HUES64 (cell line): ENCODE measurements at regions not wholly inside any gene's neighbourhood (a gene's known extent, or its start where the extent isn't known, plus 50 kb on each side); places are given as distances from the start of the nearest gene placed in this dataset.
"Not testable (repeated sequence)": the region's sequence is repeated elsewhere in the genome, so short reads cannot be mapped to it uniquely, and the experiment has no call there.

ENCODE experiments used
- H3K27ac ChIP-seq: 2 replicates; pipeline ENCODE4 v1.7.0; 2013; ENCODE audit warnings: low read depth, low read length, inconsistent platforms
- H3K27me3 ChIP-seq: 2 replicates; pipeline ENCODE4 v1.6.1; 2013; ENCODE audit warnings: mild to moderate bottlenecking, low read length; ENCODE audit not compliant: insufficient read depth
- H3K36me3 ChIP-seq: 2 replicates; pipeline ENCODE4 v1.6.1; 2013; ENCODE audit warnings: mild to moderate bottlenecking, low read length; ENCODE audit not compliant: insufficient read depth
- H3K4me1 ChIP-seq: 2 replicates; pipeline ENCODE4 v1.6.1; 2013; ENCODE audit warnings: mild to moderate bottlenecking, low read length, moderate library complexity; ENCODE audit not compliant: insufficient read depth
- H3K4me3 ChIP-seq: 2 replicates; pipeline ENCODE4 v1.5.1; 2013; ENCODE audit warnings: mild to moderate bottlenecking, low read length, moderate library complexity
- H3K9ac ChIP-seq: 2 replicates; pipeline ENCODE4 v1.6.1; 2013; ENCODE audit warnings: mild to moderate bottlenecking, low read depth, low read length
- H3K9me3 ChIP-seq: 2 replicates; pipeline ENCODE4 v1.6.1; 2013; ENCODE audit warnings: low read depth, low read length; ENCODE audit not compliant: insufficient read depth
- WGBS: fragments of 150-250, 120-280 bp; methylation state at CpG from one replicate; pipeline ENCODE4 v1.1.7; 2013; ENCODE audit warnings: missing lambda C conversion rate; 5-methylcytosine and 5-hydroxymethylcytosine counted together

DNA sequence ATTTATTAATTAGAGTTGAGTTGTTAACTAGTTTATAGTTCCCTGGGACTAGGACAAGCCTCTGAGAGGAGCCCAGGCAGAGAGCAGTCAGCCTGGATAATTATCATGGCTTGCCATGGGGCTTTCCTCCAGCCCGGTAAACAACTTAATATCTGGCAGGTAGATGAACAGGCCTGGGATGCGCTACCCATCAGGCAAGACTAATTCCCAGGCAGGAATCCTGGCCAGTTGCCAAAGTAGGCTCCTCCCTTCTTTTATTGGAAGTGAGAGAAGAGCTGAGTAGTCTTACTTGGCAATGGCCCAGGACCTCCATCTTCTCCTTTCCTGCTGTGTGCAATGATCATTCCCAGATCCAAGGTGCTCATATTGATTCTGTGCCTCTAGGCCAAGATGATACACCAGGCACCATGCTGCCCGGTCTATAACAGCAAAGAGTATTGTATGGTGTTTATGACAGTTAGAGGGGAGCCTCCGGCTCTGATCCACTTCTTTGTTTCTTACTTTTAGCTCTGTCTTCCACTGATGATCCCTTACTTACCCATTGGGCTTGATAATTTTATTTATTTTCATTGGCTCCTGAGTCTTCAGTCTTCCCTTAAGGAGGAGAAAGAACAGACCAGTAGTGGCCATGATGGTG is 408.7 kb downstream of the REEP3 start:
- Histone ChIP-seq H3K27me3 (no peaks in the 10 kb centered on the region), H3K27ac (no peak overlapping the region), H3K4me3 (no peak overlapping the region), H3K4me1 (no peaks in the 10 kb centered on the region), H3K9me3 (no peaks in the 10 kb centered on the region), H3K36me3 (no peaks in the 10 kb centered on the region), H3K9ac (no peak overlapping the region)
- 84% methylated on average over 4 of the region's 4 CpGs for WGBS

DNA sequence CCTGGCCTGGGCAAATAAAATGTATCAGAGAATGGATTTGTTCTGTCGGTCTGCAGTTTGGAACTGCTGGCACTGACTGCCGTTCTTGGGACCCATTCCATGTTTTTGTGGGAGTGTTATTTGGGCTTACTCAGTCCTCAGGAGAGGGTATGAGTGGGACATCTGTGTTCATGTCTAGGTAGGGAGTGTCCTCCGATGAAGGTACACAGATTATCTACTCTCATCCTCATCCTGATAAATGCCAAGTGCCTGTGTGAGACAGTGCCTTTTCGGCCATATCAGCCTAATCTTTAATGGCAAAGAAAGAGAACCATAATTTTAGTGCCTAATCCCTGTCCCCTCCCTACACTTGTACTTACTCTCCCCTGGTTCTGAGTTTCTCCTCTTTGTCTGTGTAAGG is 409.4 kb downstream of the REEP3 start:
- H3K27ac ChIP-seq = no peak overlapping the region
- no peaks in the 10 kb centered on the region for H3K9me3 ChIP-seq
- no peaks in the 10 kb centered on the region for H3K27me3 ChIP-seq
- 98% methylated on average over 4 of the region's 4 CpGs for WGBS
- no peak overlapping the region for H3K9ac ChIP-seq
- no peaks in the 10 kb centered on the region for H3K36me3 ChIP-seq
- H3K4me1 ChIP-seq = no peaks in the 10 kb centered on the region
- H3K4me3 ChIP-seq = no peak overlapping the region

DNA sequence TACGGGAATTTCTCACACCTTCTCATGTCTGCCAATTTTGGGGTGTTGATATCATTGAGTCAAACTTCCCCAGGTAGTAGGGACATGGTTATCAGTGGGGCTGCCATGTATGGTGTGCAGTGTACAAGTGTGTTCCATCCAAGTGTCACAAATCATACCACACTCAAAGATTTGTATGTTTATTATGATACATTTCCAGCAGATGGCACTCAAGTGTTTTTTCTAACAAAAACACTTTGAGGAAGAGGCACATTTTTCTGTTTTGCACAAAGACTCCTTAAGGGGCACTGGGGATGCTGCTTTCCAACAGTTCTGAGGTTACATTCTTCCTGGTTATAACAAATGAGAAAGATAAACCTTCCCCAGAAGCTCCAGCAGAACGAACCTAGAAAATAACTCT is 414.5 kb downstream of the REEP3 start:
- Histone ChIP-seq H3K4me1 (peaks cover 12% of the 10 kb centered on the region), H3K27me3 (no peaks in the 10 kb centered on the region), H3K9ac (no peak overlapping the region), H3K27ac (no peak overlapping the region), H3K4me3 (no peak overlapping the region), H3K36me3 (no peaks in the 10 kb centered on the region), H3K9me3 (no peaks in the 10 kb centered on the region)
- 93% methylated on average over 2 of the region's 2 CpGs for WGBS

DNA sequence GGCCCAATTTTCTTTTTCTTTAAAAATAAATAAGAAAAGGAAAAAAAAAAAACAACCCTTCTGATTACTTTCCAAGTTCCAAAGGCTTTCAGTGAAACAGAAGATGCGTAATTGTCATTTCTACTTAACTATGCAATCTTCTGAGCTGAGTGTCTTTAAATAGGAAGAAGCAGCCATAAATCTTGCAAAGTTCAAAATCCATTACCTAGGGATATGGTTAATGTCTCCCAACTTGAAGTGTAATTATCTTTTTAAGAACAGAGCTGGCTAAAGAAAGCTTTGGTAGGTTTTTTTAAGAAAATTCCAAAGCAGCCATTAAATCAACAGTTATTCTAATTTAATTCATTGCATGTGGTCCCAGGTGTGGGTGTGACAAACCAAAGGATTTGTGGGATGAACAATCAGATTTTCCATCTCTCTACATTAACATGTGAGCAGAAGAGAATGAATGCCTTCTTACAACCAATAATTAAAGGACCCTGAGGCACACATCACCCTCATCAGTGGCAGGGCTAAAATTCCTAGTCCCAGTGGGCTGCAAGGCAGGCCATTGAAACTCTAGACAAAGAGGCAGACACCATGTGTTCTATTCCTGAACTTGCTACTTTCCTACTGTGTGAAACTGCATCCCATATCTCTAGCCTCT is 419.2 kb downstream of the REEP3 start:
- Histone ChIP-seq H3K27ac (no peak overlapping the region), H3K9me3 (no peaks in the 10 kb centered on the region), H3K27me3 (no peaks in the 10 kb centered on the region), H3K4me1 (peaks cover 13% of the 10 kb centered on the region), H3K36me3 (no peaks in the 10 kb centered on the region), H3K4me3 (no peak overlapping the region), H3K9ac (no peak overlapping the region)
- 88% methylated on average over 1 of the region's 1 CpG for WGBS

DNA sequence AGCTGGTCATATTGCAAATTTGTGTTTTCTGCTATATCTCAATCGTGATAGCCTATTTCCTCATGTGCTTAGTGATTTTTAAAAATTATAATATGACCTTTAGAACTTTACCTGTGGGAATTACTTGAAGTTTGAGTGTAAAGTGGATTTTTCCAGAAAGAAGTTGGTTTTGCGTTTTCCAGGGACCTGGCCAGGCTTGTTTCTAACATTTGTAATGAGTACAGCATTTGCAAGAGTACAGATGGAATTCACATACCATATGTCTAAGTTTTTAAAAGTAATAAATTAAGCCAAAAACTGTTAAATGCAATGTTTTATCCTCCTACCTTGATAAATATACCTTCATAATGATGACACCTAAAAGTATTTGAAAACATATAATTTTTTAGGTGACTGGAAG is 443.2 kb downstream of the REEP3 start:
- no peak overlapping the region for H3K27ac ChIP-seq
- no peaks in the 10 kb centered on the region for H3K4me1 ChIP-seq
- H3K4me3 ChIP-seq = no peak overlapping the region
- WGBS = 82% methylated on average over 2 of the region's 2 CpGs
- H3K9ac ChIP-seq = no peak overlapping the region
- no peaks in the 10 kb centered on the region for H3K9me3 ChIP-seq
- H3K27me3 ChIP-seq = no peaks in the 10 kb centered on the region
- H3K36me3 ChIP-seq = no peaks in the 10 kb centered on the region

DNA sequence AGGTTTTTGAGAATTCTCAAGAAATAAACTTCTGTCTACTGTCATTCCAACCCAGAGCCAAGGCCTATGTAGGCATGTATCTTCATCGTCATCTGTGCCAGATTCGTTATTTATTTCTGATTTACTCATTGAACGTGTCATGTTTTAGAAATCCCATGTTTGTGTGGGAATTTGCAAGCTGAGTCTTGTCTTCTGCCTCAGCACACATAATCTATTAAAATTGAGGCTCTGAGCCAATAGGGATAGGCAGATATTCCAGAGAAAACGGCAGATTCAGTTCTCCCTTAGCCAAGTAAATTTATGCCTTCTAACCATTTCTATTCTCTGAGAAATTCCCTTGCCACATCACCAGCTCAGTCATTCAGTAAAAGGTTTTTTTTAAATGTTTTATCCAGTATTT is 444.6 kb downstream of the REEP3 start:
- WGBS = 89% methylated on average over 4 of the region's 4 CpGs
- Histone ChIP-seq H3K4me1 (no peaks in the 10 kb centered on the region), H3K9ac (no peak overlapping the region), H3K4me3 (no peak overlapping the region), H3K36me3 (no peaks in the 10 kb centered on the region), H3K9me3 (no peaks in the 10 kb centered on the region), H3K27me3 (no peaks in the 10 kb centered on the region), H3K27ac (no peak overlapping the region)

DNA sequence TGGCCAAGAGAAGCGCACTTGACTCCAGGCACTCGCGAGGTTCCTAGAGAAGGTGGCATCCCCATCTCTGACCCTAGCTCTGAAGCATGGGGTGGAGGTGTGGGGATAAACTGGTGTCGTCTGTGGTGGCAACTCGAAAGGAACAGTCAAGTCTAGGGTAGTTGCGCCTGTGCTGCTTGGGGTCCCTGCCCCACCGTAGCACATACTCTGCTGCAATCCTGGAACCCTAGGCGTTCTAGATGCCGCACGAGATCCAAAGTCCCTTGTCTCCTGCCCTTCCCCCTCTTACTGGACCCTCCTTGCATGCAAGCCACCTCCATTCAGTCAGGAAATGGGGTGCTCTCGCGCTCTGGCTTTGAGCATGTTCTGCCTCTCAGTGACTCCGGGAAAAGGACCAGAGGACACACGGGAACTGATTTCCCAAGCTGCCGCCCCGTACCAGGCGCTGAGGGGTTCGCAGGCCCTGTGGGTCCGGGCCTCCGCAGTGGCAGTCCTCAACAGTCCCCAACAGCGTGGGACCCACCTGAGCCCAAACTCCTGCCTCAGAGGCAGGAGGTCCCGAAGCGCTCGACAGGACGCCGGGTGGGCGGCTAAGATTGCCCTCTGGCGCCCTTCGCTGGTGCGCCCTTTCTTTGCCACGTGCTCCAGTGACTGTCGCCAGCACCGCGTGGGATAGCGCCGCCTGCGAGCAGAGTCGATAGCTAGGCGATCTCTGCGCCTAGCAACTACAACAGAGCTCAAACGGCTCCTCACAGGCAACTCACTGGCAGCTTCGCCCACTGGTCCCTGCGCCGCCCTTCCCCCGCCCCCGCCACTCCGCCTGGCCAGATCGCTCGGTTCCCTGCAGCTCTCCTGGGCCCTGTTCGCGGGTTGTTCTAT is 452.0 kb downstream of the REEP3 start:
- Histone ChIP-seq H3K9me3 (no peaks in the 10 kb centered on the region), H3K4me1 (no peaks in the 10 kb centered on the region), H3K36me3 (no peaks in the 10 kb centered on the region), H3K4me3 (no peak overlapping the region), H3K27me3 (no peaks in the 10 kb centered on the region), H3K27ac (no peak overlapping the region), H3K9ac (no peak overlapping the region)
- 95% methylated on average over 51 of the region's 51 CpGs for WGBS

DNA sequence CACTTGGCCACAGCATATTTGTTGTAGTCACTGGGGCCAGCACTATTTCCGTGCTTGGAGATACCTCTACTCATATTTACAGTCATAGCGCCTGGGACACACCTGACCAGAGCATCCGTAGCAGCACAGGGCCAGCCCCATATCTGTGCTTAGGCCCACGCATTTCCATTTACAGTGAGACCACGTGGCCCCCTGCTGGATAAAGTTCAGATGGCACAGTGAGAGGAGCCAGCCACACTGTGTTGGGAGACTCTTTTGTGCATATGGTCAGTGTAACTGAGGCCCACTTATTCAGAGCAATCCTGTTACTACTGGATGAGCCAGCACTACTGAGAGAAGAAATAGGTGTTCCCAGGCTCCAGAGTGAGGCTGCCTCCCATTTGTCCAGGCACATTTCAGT is 455.3 kb downstream of the REEP3 start:
- WGBS = 48% methylated on average over 5 of the region's 5 CpGs
- Histone ChIP-seq H3K9ac (no peak overlapping the region), H3K9me3 (no peaks in the 10 kb centered on the region), H3K36me3 (no peaks in the 10 kb centered on the region), H3K27ac (no peak overlapping the region), H3K27me3 (no peaks in the 10 kb centered on the region), H3K4me1 (no peaks in the 10 kb centered on the region), H3K4me3 (no peak overlapping the region)

DNA sequence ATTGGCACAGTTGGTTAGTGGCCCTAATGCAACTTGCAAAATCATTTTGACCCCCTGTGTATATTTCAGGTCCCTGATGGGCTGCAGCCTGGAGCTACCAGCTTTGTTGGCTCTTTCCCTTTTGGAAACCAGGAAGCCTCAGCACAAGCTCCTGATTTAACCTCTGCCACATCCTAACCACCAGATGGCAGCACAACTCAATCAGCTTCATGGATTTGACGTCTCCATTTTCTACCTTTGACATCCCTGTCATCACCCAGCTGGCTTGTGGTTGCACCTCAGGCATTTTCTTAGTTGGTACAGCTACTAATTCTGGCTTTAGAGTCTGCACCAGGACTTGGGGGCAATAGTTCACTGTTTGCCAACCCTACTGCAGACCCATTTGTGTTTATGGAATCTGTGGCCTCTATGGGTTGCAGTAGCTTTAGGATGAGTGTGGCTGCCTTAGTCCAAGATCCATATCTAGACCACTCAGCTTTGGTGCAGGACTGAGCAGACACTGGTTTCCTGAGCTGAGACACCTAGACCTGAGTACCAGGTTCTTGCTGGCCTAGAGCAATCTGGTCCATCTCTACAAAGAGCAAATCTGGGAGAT is 456.2 kb downstream of the REEP3 start:
- H3K9ac ChIP-seq = no peak overlapping the region
- H3K36me3 ChIP-seq = no peaks in the 10 kb centered on the region
- no peaks in the 10 kb centered on the region for H3K9me3 ChIP-seq
- no peaks in the 10 kb centered on the region for H3K4me1 ChIP-seq
- no peak overlapping the region for H3K4me3 ChIP-seq
- WGBS = 11% methylated on average over 1 of the region's 1 CpG
- H3K27ac ChIP-seq = no peak overlapping the region
- H3K27me3 ChIP-seq = no peaks in the 10 kb centered on the region

DNA sequence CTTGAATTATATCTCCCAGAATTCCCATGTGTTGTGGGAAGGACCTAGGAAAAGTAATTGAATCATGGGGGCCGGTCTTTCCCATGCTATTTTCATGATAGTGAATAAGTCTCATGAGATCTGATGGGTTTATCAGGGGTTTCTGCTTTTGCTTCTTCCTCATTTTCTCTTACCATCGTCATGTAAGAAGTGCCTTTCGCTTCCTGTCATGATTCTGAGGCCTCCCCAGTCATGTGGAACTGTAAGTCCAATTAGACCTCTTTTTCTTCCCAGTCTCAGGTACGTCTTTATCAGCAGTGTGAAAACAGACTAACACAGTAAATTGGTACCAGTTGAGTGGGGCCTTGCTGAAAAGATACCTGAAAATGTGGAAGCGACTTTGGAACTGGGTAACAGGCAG is 459.7 kb downstream of the REEP3 start:
- WGBS = 72% methylated on average over 4 of the region's 5 CpGs
- H3K4me3 ChIP-seq = not testable (repeated sequence)

DNA sequence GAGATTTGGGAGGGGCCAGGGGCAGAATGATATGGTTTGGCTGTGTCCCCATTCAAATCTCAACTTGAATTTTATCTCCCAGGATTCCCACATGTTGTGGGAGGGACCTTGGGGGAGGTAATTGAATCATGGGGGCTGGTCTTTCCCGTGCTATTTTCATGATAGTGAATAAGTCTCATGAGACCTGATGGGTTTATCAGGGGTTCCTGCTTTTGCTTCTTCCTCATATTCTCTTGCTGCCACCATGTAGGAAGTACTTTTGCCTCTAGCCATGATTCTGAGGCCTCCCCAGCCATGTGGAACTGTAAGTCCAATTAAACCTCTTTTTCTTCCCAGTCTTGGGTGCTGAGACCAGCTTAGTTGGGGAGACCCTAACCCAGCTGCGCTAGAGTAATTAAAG is 462.9 kb downstream of the REEP3 start:
- 100% methylated on average over 1 of the region's 2 CpGs for WGBS
- H3K36me3 ChIP-seq, H3K27ac ChIP-seq, H3K4me3 ChIP-seq, H3K4me1 ChIP-seq, H3K9ac ChIP-seq, H3K27me3 ChIP-seq: not testable (repeated sequence)
- peaks cover 26% of the 10 kb centered on the region for H3K9me3 ChIP-seq

More for the DNA sequence above, 459.7 kb downstream of the REEP3 start:
- not testable (repeated sequence) for H3K4me1 ChIP-seq, H3K27me3 ChIP-seq, H3K27ac ChIP-seq, H3K36me3 ChIP-seq, H3K9ac ChIP-seq
- H3K9me3 ChIP-seq = peaks cover 11% of the 10 kb centered on the region; the same call in 1 of the 2 replicates
